GM21447 (cell line): ENCODE measurements at regions not wholly inside any gene's neighbourhood (a gene's known extent, or its start where the extent isn't known, plus 50 kb on each side); places are given as distances from the start of the nearest gene placed in this dataset.

Experiments used
- ATAC-seq: cut with Tn5 transposase; IDR thresholded peaks from one replicate; pipeline ENCODE4 v1.9.1; 2021; ENCODE audit not compliant: unreplicated experiment

DNA sequence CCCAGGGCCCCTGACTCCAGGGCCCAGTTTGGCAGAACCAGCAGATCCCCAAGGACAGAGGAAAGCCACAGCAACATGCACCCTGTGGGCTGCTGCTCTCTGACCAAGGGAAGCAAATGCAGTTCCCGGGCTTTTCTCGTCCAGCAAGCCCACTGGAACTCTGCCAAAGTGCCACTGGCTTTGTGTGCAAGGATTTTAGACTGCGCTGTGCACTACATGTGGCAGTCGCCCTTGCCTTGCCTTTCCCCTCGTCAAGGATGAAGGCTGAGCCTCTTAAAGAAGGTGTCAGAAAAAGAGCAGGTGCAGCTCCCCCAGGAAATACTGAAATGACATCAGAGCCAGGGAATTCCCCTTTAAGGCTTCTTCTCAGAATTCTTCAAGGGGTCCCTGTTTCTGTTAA lies 199.2 kb downstream of the TFCP2L1 start:
- no peak for ATAC-seq

DNA sequence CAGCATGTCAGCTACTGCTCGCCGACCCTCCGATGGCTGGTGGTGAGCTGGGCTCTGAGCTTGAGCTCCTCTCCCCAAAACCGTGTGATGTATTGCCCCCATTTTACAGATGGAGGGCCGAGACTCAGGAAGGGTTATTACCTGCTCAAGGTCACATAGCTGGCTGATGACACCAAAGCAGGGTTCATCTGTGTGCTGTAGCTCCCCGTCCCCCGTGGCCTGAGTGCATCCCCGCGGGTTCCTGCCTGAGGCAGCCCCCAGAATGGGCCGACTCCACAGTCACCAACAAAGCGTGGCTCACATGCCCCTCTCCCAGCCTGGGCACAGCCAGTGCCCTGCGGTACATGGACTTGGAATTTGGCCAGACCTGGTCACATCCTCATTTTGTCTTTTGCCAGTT lies 198.6 kb downstream of the TFCP2L1 start:
- ATAC-seq = no peak

DNA sequence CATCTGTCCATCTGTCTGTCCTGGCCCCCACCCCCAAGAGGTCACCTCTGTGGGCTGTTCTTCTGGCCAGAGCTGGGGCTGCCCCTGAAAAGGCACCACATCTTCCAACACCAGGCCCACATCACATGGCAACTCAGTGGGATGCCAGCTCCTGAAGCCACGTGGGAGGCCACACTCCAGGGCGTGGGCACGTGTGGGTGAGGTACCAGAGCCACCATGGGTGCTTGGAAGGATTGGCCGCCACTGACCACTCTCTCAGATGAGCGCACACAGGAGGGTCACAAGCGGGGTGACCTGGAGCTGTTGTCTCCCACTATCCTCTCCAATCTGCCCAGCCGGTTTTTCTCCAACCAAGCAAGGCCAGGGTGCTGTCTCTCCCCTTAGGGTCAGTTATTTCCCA lies 197.9 kb downstream of the TFCP2L1 start:
- ATAC-seq = no peak

DNA sequence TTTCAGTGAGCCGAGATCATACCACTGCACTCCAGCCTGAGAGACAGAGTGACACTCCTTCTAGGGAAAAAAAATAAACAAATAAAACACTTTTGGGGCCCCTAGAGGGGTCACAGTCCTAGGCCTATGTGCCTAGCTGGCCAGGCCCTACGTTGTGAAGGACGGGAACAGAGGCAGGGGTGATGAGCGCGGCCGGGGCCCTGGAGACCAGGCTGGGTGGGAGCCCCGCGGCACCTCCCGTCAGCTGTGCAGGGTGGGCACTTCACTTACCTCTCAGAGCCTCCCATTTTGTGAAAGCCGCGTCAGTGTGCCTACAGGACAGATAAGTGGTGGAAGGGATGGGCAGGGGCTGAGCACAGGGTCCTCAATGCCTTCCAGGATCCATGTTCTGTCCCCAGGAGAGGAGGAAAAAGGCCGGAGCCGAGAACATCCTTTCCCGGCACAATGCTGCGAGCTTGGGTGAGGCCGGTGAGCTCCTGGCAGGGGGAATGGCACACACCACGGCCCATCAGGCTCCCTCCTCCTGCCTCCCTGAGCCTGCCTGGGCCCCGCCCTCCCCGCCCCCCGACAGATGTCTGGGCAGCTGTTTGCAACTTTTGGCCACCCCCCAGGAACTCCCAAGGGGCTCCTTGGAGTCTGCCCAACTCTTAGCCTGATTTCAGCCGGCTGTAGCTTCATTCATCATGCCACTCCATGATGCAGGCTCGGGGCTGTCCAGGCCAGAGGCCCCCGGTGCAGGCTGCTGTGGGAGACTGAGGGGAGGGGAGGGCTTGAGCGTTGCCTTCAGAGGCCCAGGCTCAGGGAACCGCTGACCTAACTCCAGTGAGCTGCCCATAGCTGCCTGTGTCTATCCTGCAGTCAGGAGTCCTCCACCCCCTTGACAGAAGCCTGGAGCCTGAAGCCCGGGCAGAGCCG lies 196.5 kb downstream of the TFCP2L1 start:
- no peak for ATAC-seq

DNA sequence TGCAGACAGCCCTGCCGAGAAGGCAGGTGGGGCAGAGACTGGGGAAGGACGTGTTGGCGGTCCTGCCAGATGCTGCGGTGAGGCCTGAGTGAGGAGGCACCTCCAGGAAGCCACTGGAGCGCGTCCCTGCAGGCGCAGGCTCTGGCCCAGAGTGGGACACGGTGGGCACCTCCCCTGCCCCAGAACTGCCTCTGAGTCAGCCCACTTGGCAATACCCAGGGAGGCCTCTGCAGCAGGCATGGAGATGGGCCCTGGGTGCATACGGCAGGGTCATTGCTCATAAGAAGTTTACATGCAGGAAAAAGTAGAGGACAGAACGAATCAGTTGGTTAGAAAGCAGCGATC lies 195.9 kb downstream of the TFCP2L1 start:
- ATAC-seq = no peak

DNA sequence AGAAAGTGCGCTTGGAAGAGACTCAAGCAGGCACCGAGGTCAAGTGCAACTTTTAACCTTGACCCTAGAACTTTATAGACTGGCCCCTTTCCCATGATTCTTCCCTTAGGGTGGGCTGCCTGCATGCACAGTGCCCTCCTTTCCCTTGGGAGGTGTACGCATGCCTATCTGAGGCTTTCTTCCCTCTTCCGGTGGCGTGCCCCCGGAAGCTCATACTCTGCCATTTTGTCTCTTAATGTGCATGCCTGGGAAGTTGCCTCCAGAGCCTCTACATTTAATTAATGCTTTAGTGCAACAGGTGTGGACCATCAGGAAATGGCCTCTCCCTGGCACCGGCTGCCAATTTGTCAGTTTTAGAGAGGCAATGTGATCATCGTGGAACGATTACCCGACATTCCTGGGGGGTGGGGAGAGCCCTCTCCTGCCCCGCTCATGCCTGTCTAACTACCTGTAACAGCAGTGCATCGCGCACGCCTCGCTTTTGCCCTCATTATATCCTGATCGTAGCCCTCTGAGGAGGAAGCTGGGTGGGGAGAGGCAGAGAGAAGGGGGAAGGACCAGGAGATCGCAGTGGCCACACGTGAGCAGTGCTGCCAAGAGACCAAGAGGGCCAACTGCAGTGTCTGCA lies 194.8 kb downstream of the TFCP2L1 start:
- no peak for ATAC-seq

DNA sequence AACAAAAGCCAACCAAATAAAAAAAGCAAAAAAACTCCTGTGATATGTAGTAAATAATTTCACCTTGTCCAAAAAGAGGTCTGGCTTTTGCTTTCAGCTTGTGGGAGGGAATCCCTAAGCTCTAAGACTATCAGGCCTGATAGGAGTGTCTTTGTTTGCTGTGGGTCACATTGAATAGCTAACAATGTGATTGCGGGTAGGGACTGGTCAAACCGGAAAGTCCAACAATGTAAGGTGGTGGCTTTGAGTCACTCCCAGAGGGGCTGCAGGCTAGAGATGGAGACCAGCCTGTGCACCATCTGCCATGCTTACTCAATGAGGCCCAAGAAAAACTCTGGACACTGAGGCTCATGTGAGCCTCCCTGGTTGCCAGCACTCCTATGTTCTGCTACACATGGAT lies 192.9 kb downstream of the TFCP2L1 start:
- ATAC-seq = no peak

DNA sequence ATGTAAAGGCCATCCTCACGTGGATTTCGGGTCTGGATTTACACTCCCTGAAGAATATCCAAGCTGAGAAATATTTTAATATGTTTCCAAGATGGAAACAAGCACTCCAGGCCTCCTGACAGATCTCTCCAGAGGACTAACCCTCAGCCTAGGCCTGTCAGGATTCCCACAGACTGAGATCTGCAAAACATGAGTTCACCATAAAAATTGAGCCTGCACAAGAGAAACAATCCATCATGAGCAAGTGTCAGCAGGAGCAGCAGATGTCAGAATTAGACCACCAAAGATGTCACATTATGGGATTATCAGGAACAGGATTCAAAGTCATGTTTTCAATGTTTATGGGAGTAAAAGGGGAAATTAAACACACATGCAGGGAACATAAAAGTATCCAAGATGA lies 191.3 kb downstream of the TFCP2L1 start:
- no peak for ATAC-seq

DNA sequence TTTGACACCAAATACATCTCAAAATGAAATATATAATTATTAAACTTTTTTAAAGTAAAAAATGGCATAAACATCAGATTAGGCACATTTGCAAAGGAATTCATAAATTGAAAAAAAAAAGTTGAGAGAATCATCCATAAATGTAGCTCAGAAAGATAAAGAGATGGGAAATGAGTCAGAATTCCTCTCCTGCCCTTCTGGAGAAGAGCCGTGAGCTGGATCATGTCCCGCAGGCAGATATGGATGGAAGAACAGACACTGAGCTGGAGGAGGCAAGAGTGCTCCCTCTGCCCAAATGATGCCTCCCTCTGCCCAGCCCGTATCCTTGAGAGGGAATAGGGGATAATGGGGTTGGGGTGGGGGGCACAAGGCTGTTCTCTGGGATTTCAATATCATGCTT lies 190.9 kb downstream of the TFCP2L1 start:
- ATAC-seq = no peak

DNA sequence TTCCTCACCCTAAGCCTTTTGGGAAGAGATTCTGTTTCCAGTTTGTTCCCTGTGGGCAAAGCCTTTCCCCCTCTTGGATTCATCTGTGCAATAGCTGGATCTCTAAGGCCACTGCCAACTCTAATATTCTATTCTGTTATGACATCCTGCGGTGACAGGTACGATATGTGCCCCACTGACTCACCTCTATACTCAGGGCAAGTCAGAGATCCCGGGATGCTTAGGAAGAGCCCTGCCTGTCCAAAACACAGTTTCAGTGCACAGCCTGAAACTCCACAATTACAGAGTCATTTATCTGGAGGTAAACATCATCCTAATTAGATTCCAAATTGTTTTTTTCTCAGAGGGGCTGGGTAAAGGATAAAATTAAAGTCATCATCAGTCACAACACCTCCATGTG lies 190.2 kb downstream of the TFCP2L1 start:
- no peak for ATAC-seq

DNA sequence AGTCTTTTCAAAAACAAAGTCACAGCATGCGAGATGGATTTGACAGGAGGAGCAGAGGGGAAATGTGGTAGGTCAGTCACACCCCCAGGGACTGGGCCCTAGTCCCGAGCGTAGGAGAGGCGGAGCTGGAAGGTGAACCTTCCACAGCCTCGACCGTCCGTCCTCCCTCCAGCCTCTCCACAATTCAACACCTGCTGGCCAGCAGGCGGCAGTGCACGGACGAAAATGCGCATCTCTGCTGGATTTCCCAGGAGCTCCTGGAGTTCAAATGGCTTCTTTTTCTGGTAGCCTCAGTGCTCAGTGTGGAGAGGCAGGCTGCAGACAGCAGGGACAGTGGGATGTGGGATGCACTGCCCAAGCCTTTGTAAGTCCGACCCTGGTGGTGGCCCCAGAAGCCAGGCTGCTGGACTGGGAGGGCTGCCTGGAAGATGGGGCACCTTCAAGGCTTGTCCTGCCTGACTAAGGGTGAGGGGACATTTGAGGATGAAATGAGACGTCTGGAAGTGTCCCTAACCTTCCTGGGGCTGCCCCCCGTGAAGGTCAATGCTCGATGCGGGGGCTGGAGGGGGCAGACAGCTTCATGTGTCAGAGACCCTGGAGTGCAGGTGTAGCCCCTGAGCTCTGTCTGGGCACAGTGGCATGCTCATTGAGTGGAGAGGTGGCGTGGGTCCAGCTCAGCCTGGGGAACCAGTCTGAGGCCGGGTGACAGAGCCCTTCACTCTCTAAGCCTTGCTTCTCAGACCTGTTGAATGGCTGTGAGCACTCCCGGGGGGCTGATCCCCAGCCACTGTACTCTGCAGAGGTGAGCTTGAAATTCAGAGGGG lies 189.5 kb downstream of the TFCP2L1 start:
- no peak for ATAC-seq

DNA sequence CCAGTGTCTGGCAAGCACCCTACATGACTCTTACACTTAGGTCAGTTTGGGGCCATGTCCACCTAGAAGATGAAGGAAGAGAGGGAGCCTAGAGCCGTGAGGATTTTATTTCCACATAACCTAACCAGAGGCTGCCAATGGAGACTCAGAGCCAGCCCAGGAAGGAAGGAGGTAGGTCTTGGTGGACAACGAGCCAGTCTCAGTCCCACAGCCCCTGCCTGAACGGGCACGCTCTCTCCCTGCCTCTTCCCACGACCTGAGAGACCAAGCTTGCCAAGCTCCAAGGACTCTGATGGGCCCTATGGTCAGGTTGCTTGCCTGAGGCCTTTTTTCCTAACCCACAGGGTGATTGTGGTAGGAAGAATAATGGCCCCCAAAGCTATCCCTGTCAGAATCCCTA lies 188.4 kb downstream of the TFCP2L1 start:
- no peak for ATAC-seq

DNA sequence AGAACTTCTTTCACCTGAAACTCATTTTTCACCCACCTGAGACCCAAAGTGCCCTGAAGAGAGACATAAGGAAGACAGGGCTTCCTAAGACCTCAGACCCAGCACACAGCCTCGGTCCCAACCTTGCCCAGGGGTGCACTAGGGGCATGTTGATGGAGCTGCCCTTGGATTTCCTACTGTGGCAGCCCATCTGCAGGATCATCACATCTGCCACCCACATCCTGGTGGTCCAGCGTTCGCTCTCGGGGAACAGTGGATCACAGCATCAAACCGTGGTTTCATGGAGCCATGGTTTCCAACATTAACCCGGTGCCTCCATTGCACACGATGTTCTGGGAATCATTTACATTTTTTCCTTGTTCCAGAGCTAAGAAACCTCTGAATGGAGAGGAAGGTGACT lies 186.4 kb downstream of the TFCP2L1 start:
- no peak for ATAC-seq

DNA sequence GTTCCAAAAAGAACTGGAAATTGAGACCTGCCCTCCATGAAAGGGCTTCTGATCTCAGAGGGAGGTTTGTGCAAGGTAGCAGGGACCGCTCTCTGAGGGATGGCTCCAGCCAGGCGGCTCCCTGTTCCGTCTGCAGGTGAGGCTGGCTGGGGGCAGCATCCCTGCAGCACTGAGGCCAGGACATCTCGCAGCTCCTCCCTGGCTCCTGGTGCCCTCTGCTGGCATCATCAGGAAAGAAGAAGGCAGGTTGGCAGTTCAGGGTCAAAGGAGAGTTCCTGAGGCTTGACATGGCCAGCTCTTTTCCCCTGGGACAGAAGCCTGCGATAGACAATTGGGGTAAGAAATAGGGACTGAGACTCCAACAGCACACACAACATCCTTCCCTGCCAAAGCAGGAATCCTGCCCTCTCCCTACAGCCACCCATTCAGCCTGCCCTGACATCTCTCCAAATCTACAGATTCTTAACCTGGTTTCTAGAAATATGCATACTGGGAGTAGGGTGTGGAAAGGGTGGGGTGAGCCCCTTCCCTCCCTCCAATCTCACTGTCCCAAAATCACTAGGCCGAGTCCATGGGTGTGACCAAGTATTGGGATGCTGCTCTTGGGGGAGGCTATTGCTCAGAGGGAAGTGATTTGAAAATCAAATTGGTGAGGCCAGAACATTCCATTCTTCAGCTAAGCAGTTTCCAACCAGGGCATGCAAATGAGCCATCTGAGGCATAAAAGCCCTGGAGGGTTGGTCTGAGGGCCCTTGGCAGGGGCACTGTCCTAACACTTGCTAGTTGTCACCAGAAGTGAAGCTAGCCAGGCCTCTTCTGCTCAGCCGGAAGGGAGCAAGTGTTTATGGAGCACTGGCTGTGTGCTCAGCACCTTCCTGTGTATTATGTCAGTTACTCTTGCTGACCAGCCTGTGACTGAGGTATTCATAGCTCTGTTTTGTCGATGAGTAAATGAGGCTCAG lies 185.4 kb downstream of the TFCP2L1 start:
- no peak for ATAC-seq

DNA sequence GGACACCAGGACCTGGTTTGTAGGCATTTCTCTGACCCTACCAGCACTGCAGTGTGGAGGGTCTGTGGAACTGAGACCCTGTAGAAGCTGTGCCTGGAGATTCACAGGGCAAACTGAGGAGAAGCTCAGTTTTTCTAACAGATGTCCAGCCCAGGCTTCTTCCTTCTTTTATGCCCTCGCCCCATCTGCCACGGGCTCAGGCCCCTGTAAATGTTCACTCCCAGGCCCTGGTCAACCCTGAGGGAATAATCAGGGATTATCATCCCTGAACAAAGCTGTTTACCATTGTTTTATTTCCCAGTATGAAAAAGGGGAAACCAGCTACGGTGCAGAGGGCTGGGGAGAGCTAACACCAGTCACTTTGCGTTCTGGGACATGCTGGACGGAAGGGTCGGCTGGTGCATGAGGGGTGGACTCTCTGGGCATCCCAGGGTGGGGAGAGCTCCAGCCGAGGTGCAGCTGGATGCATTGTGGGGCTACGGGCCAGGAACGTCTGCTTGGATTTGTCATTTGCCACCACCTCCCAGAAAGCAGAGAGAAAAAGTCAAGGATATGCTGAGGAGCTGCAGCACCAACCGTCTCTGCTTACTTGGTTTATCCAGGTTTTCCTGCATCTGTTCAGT lies 183.8 kb downstream of the TFCP2L1 start:
- ATAC-seq = no peak

DNA sequence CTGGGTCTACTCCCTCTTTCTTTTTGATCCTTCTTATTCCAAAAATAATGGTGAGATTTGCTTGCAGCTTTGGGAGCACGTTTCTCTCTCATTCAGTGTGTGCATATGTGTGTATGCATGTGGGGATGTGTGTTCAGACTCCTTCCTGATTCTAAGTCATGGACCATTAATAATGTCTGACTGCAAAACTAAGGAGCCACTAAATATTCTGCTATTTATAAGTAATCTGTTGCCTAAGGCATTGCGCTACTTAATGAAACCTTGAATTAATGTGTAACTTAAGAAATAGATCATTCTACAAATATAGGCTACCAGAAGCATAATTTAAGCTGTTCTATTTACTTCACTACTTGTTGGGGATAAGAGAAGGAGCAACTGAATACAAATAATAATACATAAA lies 182.1 kb downstream of the TFCP2L1 start:
- no peak for ATAC-seq

DNA sequence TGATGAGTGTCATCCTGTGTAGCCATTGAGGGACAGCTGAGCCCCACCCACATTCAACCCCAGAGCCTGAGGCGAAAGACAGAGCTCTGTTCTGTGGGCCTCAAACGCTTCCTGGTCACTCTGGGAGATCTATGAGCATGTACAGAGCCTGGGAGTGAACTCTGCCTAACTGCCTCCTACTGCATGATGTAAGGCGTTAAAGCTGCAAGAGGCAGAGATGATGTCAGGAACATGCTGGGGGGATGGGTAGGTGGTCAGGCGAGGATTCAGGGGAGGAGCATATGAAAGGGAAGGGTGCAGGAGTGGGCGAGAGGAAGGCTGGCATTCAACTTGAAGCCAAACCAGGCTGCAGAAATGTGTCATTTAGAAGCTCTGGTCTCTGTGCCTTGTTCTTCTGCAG lies 181.0 kb downstream of the TFCP2L1 start:
- ATAC-seq = no peak

DNA sequence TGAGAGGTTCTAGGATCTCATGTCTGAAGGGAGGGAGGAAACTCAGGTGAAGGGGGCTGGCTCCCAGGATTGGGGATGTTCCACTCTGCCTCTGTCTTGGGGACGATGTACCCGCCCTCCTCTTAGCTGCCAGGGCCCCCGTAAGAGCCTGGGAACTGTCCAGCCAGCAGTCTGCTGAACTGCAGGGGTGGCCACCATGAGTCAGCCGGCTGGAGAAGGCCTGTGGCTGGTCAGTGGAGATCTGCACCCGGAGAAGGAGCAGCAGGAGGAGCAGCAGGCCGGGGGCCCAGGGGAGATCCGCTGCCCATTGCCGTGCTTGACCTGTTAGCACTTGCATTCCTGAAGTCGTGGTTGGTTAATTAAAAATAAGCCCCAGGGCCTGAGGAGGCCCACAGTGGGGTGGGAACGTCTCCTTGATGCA lies 180.3 kb downstream of the TFCP2L1 start:
- ATAC-seq = no peak

DNA sequence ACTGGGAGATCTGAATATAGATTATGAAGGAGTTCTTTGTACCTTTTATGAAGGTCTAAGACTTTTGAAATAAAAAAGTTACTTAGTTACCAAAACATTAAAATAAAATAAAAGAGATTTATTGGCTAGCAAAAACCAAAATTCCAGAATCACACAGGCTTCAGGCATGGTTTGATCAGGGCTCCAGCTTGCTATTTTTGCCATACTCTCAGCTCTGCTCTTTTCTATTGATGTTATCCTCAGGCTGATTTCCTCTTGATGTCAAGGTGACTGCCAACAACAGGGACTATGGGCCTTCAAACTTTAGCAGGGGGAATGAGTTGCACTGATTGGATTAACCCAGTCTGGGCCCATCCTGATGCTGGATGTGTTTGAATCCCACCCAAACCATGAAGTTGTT lies 174.1 kb downstream of the TFCP2L1 start:
- ATAC-seq = no peak

DNA sequence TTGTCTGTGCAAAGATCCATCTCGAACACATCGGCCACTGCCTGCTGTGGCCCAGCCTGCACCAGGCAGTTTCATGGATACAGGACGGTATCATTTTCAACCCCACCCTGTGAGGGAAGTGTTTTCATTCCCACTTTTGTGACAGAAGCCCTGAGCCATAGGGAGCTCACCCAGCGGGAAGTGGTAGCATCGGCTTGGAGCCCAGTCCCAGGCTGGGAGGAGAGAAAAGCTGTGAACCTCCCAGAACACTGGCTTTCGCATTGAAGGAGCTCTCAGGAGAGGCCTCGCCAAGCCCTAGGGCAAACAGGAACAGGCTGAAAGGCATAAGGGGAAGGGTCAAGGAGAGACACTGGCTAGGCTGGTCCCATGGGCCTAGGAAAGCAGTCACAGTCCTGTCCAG lies 166.1 kb downstream of the TFCP2L1 start:
- ATAC-seq = no peak
